Erythroblast (primary cell): ENCODE measurements at regions not wholly inside any gene's neighbourhood (a gene's known extent, or its start where the extent isn't known, plus 50 kb on each side); places are given as distances from the start of the nearest gene placed in this dataset.

Experiments
- GATA1 ChIP-seq: IDR thresholded peaks from 2 replicates; pipeline ENCODE4 v1.6.1; 2011; ENCODE audit warnings: low read depth, mild to moderate bottlenecking, control low read depth, low read length, moderate library complexity
- POLR2A ChIP-seq: IDR thresholded peaks from 2 replicates; pipeline ENCODE4 v1.6.1; 2011; ENCODE audit warnings: mild to moderate bottlenecking, low read length

DNA sequence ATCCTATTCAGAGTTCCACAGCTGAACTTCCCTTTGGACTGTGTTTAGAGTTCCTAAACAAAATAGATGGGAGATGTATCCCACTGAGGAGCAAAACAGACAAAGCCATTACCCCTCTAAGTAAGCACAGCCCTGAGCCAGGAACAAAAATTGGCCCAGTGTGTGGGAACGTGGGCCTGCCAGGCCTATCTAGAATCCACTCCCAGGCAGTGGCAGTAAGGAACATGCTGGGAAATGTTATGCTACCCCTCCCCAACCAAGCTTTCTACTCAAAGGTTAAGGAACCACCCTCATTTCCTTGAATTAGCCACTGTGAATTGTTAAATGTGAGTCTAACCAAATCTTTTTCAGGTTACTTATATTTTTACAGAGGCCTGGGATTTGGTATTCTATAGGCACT, 405.1 kb upstream of the PTGER4 start:
- TF ChIP-seq POLR2A (no peak), GATA1 (no peak)
